Smooth muscle cell (in vitro differentiated cells): ENCODE measurements at regions not wholly inside any gene's neighbourhood (a gene's known extent, or its start where the extent isn't known, plus 50 kb on each side); places are given as distances from the start of the nearest gene placed in this dataset.

ENCODE experiments used
- DNase-seq: peaks from one replicate; lab custom pipeline; 2025; ENCODE audit not compliant: unreplicated experiment; lab: John Stamatoyannopoulos, UW
- H2AFZ ChIP-seq: fragments of 200-600 bp; sonication (generic); 2 replicates; pipeline ENCODE4 v1.6.0; 2016; ENCODE audit warnings: antibody characterized with exemption, low read depth, mild to moderate bottlenecking
- H3F3A ChIP-seq: fragments of 200-600 bp; sonication (generic); 2 replicates; pipeline ENCODE4 v1.6.0; 2017; ENCODE audit warnings: antibody characterized with exemption, low read depth
- H3K27ac ChIP-seq: fragments of 200-600 bp; sonication (generic); 2 replicates; pipeline ENCODE4 v1.5.1; 2016; ENCODE audit warnings: low read depth, mild to moderate bottlenecking
- H3K27me3 ChIP-seq: fragments of 200-600 bp; sonication (generic); 2 replicates; pipeline ENCODE4 v1.6.1; 2016; ENCODE audit warnings: low read depth, mild to moderate bottlenecking
- H3K36me3 ChIP-seq: fragments of 200-600 bp; sonication (generic); 2 replicates; pipeline ENCODE4 v1.5.1; 2016; ENCODE audit warnings: low read depth
- H3K4me1 ChIP-seq: fragments of 200-600 bp; sonication (generic); 2 replicates; pipeline ENCODE4 v1.5.1; 2016; ENCODE audit warnings: low read depth
- H3K4me2 ChIP-seq: fragments of 200-600 bp; sonication (generic); 2 replicates; pipeline ENCODE4 v1.6.0; 2016; ENCODE audit warnings: mild to moderate bottlenecking
- H3K4me3 ChIP-seq: fragments of 200-600 bp; sonication (generic); 2 replicates; pipeline ENCODE4 v1.5.1; 2016; ENCODE audit warnings: mild to moderate bottlenecking
- H3K79me2 ChIP-seq: fragments of 200-600 bp; sonication (generic); 2 replicates; pipeline ENCODE4 v1.6.0; 2016; ENCODE audit warnings: low read depth, mild to moderate bottlenecking
- H3K9ac ChIP-seq: fragments of 200-600 bp; sonication (generic); 2 replicates; pipeline ENCODE4 v1.6.0; 2016; ENCODE audit warnings: low read depth
- H3K9me3 ChIP-seq: fragments of 200-600 bp; sonication (generic); replicated peaks from 2 replicates; pipeline ENCODE4 v1.5.1; 2016; ENCODE audit warnings: low read depth
- H4K20me1 ChIP-seq: fragments of 200-600 bp; sonication (generic); 2 replicates; pipeline ENCODE4 v1.6.0; 2016; ENCODE audit warnings: low read depth
- CTCF ChIP-seq: fragments of 200-600 bp; sonication (generic); IDR thresholded peaks from 2 replicates; pipeline ENCODE4 v1.5.1; 2017; ENCODE audit warnings: borderline replicate concordance, mild to moderate bottlenecking, antibody characterized with exemption; ENCODE audit not compliant: insufficient read depth, poor library complexity, severe bottlenecking
- WGBS: methylation state at CpG from one replicate; pipeline ENCODE4 v1.1.7; 2016; ENCODE audit warnings: low lambda C conversion rate; 5-methylcytosine and 5-hydroxymethylcytosine counted together

GRCh38 chr4:12137575-12137974, 708.9 kb upstream of the HS3ST1 start:
- no peak overlapping the region for H3K4me3 ChIP-seq
- peaks cover under 1% of the 10 kb centered on the region for H3K9me3 ChIP-seq
- H3K27ac ChIP-seq, result no peak overlapping the region
- H4K20me1 ChIP-seq, result no peaks in the 10 kb centered on the region
- peaks cover 55% of the 10 kb centered on the region for H3K27me3 ChIP-seq
- H3K9ac ChIP-seq, result no peak overlapping the region
- WGBS, result 88% methylated on average over 2 of the region's 2 CpGs
- TF ChIP-seq CTCF, result no peak
- H2AFZ ChIP-seq, result no peak overlapping the region
- no peak for DNase-seq
- H3F3A ChIP-seq, result peaks cover 15% of the 10 kb centered on the region
- H3K4me1 ChIP-seq, result no peaks in the 10 kb centered on the region
- H3K79me2 ChIP-seq, result no peaks in the 10 kb centered on the region
- no peaks in the 10 kb centered on the region for H3K36me3 ChIP-seq
- no peak overlapping the region for H3K4me2 ChIP-seq

DNA sequence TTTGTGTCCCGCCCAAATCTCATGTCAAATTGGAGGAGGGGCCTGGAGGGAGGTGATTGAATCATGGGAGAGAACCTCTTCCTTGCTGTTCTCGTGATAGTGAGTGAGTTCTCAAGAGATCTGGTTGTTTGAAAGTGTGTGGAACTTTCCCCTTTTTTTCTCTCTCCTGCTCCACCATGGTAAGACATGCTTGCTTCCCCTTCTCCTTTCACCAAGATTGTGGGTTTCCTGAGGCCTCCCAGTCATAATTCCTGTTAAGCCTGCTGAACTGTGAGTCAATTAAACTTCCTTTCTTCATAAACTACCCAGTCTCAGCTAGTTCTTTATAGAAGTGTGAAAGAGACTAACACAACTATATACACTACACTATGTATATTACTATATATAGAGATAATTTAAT, 697.8 kb upstream of the HS3ST1 start:
- 54% methylated on average over 2 of the region's 2 CpGs for WGBS
- Histone ChIP-seq H3K4me3 (no peak overlapping the region), H2AFZ (no peak overlapping the region), H3K79me2 (no peaks in the 10 kb centered on the region), H3F3A (no peaks in the 10 kb centered on the region), H3K4me2 (no peak overlapping the region), H3K27ac (no peak overlapping the region), H3K9ac (no peak overlapping the region), H4K20me1 (no peaks in the 10 kb centered on the region), H3K9me3 (no peaks in the 10 kb centered on the region), H3K36me3 (no peaks in the 10 kb centered on the region), H3K4me1 (no peaks in the 10 kb centered on the region), H3K27me3 (peaks cover 27% of the 10 kb centered on the region)
- TF ChIP-seq CTCF, result no peak
- DNase-seq, result no peak

- no peaks in the 10 kb centered on the region for H4K20me1 ChIP-seq
- H3K4me1 ChIP-seq, result no peaks in the 10 kb centered on the region
- H3K79me2 ChIP-seq, result no peaks in the 10 kb centered on the region
- H3K4me3 ChIP-seq, result no peak overlapping the region
- 88% methylated on average over 1 of the region's 1 CpG for WGBS
- no peaks in the 10 kb centered on the region for H3F3A ChIP-seq
- no peak overlapping the region for H3K27ac ChIP-seq
- H3K27me3 ChIP-seq, result peaks cover 26% of the 10 kb centered on the region
- TF ChIP-seq CTCF, result no peak
- no peaks in the 10 kb centered on the region for H3K36me3 ChIP-seq
- DNase-seq, result no peak
- H3K9ac ChIP-seq, result no peak overlapping the region
- H2AFZ ChIP-seq, result no peak overlapping the region
- no peaks in the 10 kb centered on the region for H3K9me3 ChIP-seq
- H3K4me2 ChIP-seq, result no peak overlapping the region
Measured at GRCh38 chr4:12124138-12124537, 695.4 kb upstream of the HS3ST1 start.

GRCh38 chr4:12123707-12124106, 695.0 kb upstream of the HS3ST1 start:
- no peak overlapping the region for H2AFZ ChIP-seq
- H3K9me3 ChIP-seq, result no peaks in the 10 kb centered on the region
- no peaks in the 10 kb centered on the region for H3F3A ChIP-seq
- H3K4me1 ChIP-seq, result no peaks in the 10 kb centered on the region
- no peaks in the 10 kb centered on the region for H3K36me3 ChIP-seq
- TF ChIP-seq CTCF, result no peak
- no peaks in the 10 kb centered on the region for H3K79me2 ChIP-seq
- no peaks in the 10 kb centered on the region for H4K20me1 ChIP-seq
- H3K4me2 ChIP-seq, result no peak overlapping the region
- H3K4me3 ChIP-seq, result no peak overlapping the region
- H3K9ac ChIP-seq, result no peak overlapping the region
- H3K27ac ChIP-seq, result no peak overlapping the region
- no peak for DNase-seq
- peaks cover 22% of the 10 kb centered on the region for H3K27me3 ChIP-seq
